ENCODE measurements at regions not wholly inside any gene's neighbourhood (a gene's known extent, or its start where the extent isn't known, plus 50 kb on each side); places are given as distances from the start of the nearest gene placed in this dataset.

DNA sequence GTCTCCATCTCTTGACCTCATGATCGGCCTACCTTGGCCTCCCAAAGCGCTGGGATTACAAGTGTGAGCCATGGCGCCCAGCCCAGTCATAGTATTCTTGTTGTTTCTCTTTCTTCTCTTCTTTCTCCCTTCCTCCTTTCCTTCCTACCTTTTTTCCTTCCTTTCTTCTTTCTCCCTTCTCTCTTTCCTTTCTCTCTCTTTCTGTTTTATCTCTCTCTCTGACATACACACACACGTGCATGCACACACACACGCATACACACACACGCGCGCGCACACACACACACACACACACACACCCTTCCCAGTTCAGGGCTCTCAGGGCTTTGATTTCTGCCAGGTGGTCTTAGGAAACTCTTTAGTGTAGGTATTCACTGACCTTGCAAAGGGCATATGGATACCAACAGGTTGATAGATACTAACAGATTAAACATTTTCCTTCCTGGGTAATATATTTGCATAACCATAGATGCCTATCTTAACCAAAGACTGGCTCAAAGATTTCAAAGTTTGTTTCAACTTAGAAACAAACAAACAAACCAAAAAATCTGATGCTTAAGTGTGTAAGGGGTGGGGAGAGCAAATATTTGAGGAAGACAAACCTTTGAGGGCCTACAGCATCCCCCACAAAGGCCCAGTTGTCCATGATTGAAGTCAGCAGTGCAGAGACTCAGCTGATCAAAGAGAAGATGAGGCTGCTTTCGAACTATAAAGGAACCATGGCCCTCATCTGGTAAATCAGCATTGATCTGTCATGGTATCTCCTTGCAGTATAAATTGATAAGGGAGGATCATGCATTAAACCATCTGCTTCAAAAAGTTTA lies 288.2 kb upstream of the SEMA6A start:
- H3K4me1 ChIP-seq (ENCODE audit: control insufficient read depth, low read length), result peaks cover 26% of the 10 kb centered on the region
- H4K20me1 ChIP-seq (ENCODE audit: control insufficient read depth, insufficient read depth, low read depth, low read length), result no peaks in the 10 kb centered on the region
- no peak overlapping the region for H3K4me3 ChIP-seq (ENCODE audit: low read length)
- no peaks in the 10 kb centered on the region for H3K36me3 ChIP-seq (ENCODE audit: control insufficient read depth, low read length)
- H3K27me3 ChIP-seq (ENCODE audit: control insufficient read depth, low read length), result no peaks in the 10 kb centered on the region
- TF ChIP-seq EZH2phosphoT487 (IDR thresholded peaks at IDR 0.05; ENCODE audit: borderline replicate concordance, low read length), result no peak
- TF ChIP-seq, protein P1, sequence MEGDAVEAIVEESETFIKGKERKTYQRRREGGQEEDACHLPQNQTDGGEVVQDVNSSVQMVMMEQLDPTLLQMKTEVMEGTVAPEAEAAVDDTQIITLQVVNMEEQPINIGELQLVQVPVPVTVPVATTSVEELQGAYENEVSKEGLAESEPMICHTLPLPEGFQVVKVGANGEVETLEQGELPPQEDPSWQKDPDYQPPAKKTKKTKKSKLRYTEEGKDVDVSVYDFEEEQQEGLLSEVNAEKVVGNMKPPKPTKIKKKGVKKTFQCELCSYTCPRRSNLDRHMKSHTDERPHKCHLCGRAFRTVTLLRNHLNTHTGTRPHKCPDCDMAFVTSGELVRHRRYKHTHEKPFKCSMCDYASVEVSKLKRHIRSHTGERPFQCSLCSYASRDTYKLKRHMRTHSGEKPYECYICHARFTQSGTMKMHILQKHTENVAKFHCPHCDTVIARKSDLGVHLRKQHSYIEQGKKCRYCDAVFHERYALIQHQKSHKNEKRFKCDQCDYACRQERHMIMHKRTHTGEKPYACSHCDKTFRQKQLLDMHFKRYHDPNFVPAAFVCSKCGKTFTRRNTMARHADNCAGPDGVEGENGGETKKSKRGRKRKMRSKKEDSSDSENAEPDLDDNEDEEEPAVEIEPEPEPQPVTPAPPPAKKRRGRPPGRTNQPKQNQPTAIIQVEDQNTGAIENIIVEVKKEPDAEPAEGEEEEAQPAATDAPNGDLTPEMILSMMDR (IDR thresholded peaks at IDR 0.05; ENCODE audit: low read depth, low read length, poor library complexity, severe bottlenecking), result no peak
- H3K79me2 ChIP-seq (ENCODE audit: control insufficient read depth, low read length), result no peaks in the 10 kb centered on the region
- no peaks in the 10 kb centered on the region for H3K9me2 ChIP-seq (replicated peaks; ENCODE audit: control insufficient read depth, low read length)
- H3K4me2 ChIP-seq (ENCODE audit: low read length), result no peak overlapping the region
- no peaks in the 10 kb centered on the region for H3F3A ChIP-seq (ENCODE audit: control insufficient read depth, insufficient read depth)
- H3K27ac ChIP-seq (ENCODE audit: low read depth, low read length), result no peak overlapping the region
- no peaks in the 10 kb centered on the region for H3K9me3 ChIP-seq (ENCODE audit: control insufficient read depth, insufficient read depth, low read length)

DNA sequence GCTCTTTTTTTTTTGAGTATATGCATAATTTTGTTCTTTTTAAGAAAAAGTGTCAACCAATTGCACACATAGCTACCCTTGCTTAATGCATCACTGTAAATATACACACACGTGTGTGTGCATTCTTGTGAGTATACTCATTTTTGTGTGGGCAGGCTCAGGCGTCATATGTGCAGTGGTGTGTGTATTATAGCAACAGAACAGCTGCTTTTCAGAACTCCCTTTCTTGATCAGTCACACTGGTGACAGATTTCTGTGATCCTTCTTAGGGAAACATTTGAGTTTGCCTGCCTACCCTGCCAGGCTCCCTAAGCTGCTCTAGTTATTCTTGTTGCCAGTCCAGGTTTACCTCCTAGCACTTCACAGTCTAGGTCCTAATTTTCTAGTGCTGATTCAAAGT lies 287.0 kb upstream of the SEMA6A start:
- Histone ChIP-seq H3K4me3 (ENCODE audit: low read length) (no peak overlapping the region), H3K79me2 (ENCODE audit: control insufficient read depth, low read length) (no peaks in the 10 kb centered on the region), H3K9me3 (ENCODE audit: control insufficient read depth, insufficient read depth, low read length) (no peaks in the 10 kb centered on the region), H3K4me1 (ENCODE audit: control insufficient read depth, low read length) (peaks cover 26% of the 10 kb centered on the region), H3K4me2 (ENCODE audit: low read length) (no peak overlapping the region), H3K27ac (ENCODE audit: low read depth, low read length) (no peak overlapping the region), H3K27me3 (ENCODE audit: control insufficient read depth, low read length) (no peaks in the 10 kb centered on the region), H3F3A (ENCODE audit: control insufficient read depth, insufficient read depth) (no peaks in the 10 kb centered on the region), H4K20me1 (ENCODE audit: control insufficient read depth, insufficient read depth, low read depth, low read length) (no peaks in the 10 kb centered on the region), H3K9me2 (replicated peaks; ENCODE audit: control insufficient read depth, low read length) (no peaks in the 10 kb centered on the region), H3K36me3 (ENCODE audit: control insufficient read depth, low read length) (no peaks in the 10 kb centered on the region)
- TF ChIP-seq, protein P1 (IDR thresholded peaks at IDR 0.05; ENCODE audit: low read depth, low read length, poor library complexity, severe bottlenecking), result no peak
- no peak for TF ChIP-seq EZH2phosphoT487 (IDR thresholded peaks at IDR 0.05; ENCODE audit: borderline replicate concordance, low read length)

DNA sequence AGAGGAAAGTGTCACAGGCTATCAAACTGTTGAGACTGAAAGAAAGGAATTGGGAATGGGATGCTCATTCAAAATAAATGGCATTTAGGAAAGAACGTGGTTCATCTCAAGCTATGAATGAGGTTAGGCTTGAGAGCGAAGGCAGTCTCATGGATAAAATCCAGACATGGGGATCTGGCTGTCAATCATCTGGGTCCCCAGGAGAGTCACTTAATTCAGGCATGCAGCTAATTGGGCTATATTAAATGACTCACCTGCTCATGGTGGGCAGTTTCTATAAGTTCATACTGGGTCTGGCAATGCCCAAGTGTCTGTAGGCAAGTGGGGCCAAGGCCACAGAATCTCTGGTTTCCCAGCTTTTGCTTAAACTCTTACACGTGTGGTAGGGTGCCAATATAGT lies 286.5 kb upstream of the SEMA6A start:
- H3K27ac ChIP-seq (ENCODE audit: low read depth, low read length), result no peak overlapping the region
- TF ChIP-seq EZH2phosphoT487 (IDR thresholded peaks at IDR 0.05; ENCODE audit: borderline replicate concordance, low read length), result no peak
- TF ChIP-seq, protein P1 (IDR thresholded peaks at IDR 0.05; ENCODE audit: low read depth, low read length, poor library complexity, severe bottlenecking), result no peak
- no peaks in the 10 kb centered on the region for H3K9me3 ChIP-seq (ENCODE audit: control insufficient read depth, insufficient read depth, low read length)
- H3K4me1 ChIP-seq (ENCODE audit: control insufficient read depth, low read length), result peaks cover 26% of the 10 kb centered on the region
- no peaks in the 10 kb centered on the region for H4K20me1 ChIP-seq (ENCODE audit: control insufficient read depth, insufficient read depth, low read depth, low read length)
- H3K79me2 ChIP-seq (ENCODE audit: control insufficient read depth, low read length), result no peaks in the 10 kb centered on the region
- H3F3A ChIP-seq (ENCODE audit: control insufficient read depth, insufficient read depth), result no peaks in the 10 kb centered on the region
- no peak overlapping the region for H3K4me3 ChIP-seq (ENCODE audit: low read length)
- H3K27me3 ChIP-seq (ENCODE audit: control insufficient read depth, low read length), result no peaks in the 10 kb centered on the region
- no peak overlapping the region for H3K4me2 ChIP-seq (ENCODE audit: low read length)
- no peaks in the 10 kb centered on the region for H3K36me3 ChIP-seq (ENCODE audit: control insufficient read depth, low read length)
- H3K9me2 ChIP-seq (replicated peaks; ENCODE audit: control insufficient read depth, low read length), result no peaks in the 10 kb centered on the region
